Mucosa of descending colon (tissue), 3 donors: ENCODE measurements at regions not wholly inside any gene's neighbourhood (a gene's known extent, or its start where the extent isn't known, plus 50 kb on each side); places are given as distances from the start of the nearest gene placed in this dataset.
A peak's percentile ranks its signal among the peaks of the same experiment; 100 is the strongest.

Source experiments
- ATAC-seq: fragments of 200-7000 bp; cut with Tn5 transposase; one replicate; pipeline ENCODE4 v1.9.1; 2020; ENCODE audit warnings: mild to moderate bottlenecking, moderate library complexity
- DNase-seq, 3 donors: peaks; one replicate each; pipeline ENCODE4 v3.0.0-alpha.2; 2020
- H3K36me3 ChIP-seq: fragments of 200-600 bp; one replicate; pipeline ENCODE4 v1.8.0; 2021; ENCODE audit warnings: low read depth, mild to moderate bottlenecking
- H3K4me1 ChIP-seq: fragments of 200-600 bp; one replicate; pipeline ENCODE4 v1.8.0; 2021; ENCODE audit warnings: low read depth, mild to moderate bottlenecking
- H3K4me3 ChIP-seq: fragments of 200-600 bp; one replicate; pipeline ENCODE4 v1.8.0; 2021; ENCODE audit warnings: mild to moderate bottlenecking
- H3K9me3 ChIP-seq: fragments of 200-600 bp; one replicate; pipeline ENCODE4 v1.8.0; 2021; ENCODE audit warnings: mild to moderate bottlenecking
- CTCF ChIP-seq: fragments of 200-600 bp; IDR thresholded peaks from one replicate; pipeline ENCODE4 v1.8.0; 2022; ENCODE audit warnings: antibody characterized with exemption, mild to moderate bottlenecking
- intact Hi-C, 2 donors: fragments of 100-400 bp; cut with DNase I in 1 of 2; cut with micrococcal nuclease in 1 of 2; formaldehyde crosslinking; loops; one replicate each; pipeline versions ENCODE4 v1.11.0 to v1.11.1; 2022; cut with DNase I, micrococcal nuclease
- donor health status: DM: no; HTN: no; CAD: no; lungs with moderate emphysema.
- donor health status: DM: no; HTN: no; CAD: no.
- donor health status: DM: no; HTN: yes; CAD: no.

GRCh38 chr3:161969867-161970266 is 473.3 kb downstream of the OTOL1 start:
- no peak for DNase-seq
- Histone ChIP-seq H3K4me3 (no peak overlapping the region), H3K9me3 (no peaks in the 10 kb centered on the region), H3K4me1 (no peaks in the 10 kb centered on the region), H3K36me3 (no peaks in the 10 kb centered on the region)
- intact Hi-C loops: no loop called here
- no peak for ATAC-seq
- TF ChIP-seq CTCF: no peak

- intact Hi-C loops: no loop called here
- DNase-seq (no peak), ATAC-seq (no peak)
- Histone ChIP-seq H3K36me3 (no peaks in the 10 kb centered on the region), H3K4me1 (no peaks in the 10 kb centered on the region), H3K9me3 (no peaks in the 10 kb centered on the region), H3K4me3 (no peak overlapping the region)
- no peak for TF ChIP-seq CTCF
Observed at GRCh38 chr3:161975201-161975600, 478.6 kb downstream of the OTOL1 start.

- no peak for TF ChIP-seq CTCF
- Histone ChIP-seq H3K9me3 (no peaks in the 10 kb centered on the region), H3K4me3 (no peak overlapping the region), H3K36me3 (no peaks in the 10 kb centered on the region), H3K4me1 (no peaks in the 10 kb centered on the region)
- ATAC-seq: no peak
- intact Hi-C loops: no loop called here
- no peak for DNase-seq
Observed at GRCh38 chr3:161977063-161977462, 480.5 kb downstream of the OTOL1 start.

DNA sequence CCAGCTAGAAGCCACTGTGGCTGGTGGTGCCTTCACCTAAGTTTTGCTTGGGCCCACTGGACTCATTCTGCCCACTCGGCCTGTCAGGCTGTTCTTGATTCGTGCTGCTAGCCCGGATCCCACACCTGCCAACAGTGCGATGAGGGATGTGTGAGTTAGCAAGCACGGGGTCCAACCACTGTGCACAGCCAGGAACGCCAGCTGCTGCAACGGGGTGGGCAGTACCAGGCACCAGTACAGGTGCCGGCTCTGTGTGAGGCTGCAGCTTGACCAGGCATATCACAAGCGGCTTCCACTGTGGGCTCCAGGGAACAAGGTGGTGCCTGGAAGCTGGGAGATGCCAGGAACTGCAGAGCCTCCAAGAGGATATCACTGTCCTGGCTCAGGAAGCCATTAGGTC is 481.2 kb downstream of the OTOL1 start:
- DNase-seq (peak in 1 of 3 donors; percentile 25), ATAC-seq (no peak)
- Histone ChIP-seq H3K4me1 (no peaks in the 10 kb centered on the region), H3K36me3 (no peaks in the 10 kb centered on the region), H3K4me3 (no peak overlapping the region), H3K9me3 (no peaks in the 10 kb centered on the region)
- no peak for TF ChIP-seq CTCF
- intact Hi-C loops: no loop called here

DNA sequence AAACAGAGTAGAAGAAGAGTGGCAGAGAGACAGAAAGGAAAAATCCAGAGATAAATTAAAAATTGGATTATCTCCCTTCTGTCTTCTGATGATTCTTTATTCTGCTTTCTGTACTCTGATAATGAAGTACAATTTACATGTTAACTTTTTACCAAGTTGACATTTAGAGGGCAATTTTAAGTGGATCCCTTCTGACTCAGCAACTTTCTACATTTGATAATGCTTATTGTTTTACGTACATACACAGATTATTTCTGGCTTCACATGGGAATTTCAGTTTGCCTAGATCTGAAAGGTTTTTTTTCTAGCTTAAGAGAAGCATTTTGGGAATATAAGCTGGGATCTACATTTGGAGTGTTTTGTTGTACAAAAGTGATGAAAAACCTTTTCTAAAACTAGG is 491.3 kb downstream of the OTOL1 start:
- ATAC-seq: no peak
- DNase-seq: no peak
- no peaks in the 10 kb centered on the region for H3K36me3 ChIP-seq
- intact Hi-C loops: no loop called here
- no peak overlapping the region for H3K4me3 ChIP-seq
- no peaks in the 10 kb centered on the region for H3K4me1 ChIP-seq
- no peak for TF ChIP-seq CTCF
- no peaks in the 10 kb centered on the region for H3K9me3 ChIP-seq

- DNase-seq (no peak), ATAC-seq (no peak)
- TF ChIP-seq CTCF: no peak
- no peak overlapping the region for H3K4me3 ChIP-seq
- H3K36me3 ChIP-seq: no peaks in the 10 kb centered on the region
- intact Hi-C loops: no loop called here
- H3K9me3 ChIP-seq: no peaks in the 10 kb centered on the region
- no peaks in the 10 kb centered on the region for H3K4me1 ChIP-seq
Observed at GRCh38 chr3:161989012-161989411, 492.4 kb downstream of the OTOL1 start.
